Hypothalamus (tissue), 51 donors: ENCODE measurements at regions not wholly inside any gene's neighbourhood (a gene's known extent, or its start where the extent isn't known, plus 50 kb on each side); places are given as distances from the start of the nearest gene placed in this dataset.
A peak's percentile ranks its signal among the peaks of the same experiment; 100 is the strongest.
"Not testable (repeated sequence)": the region's sequence is repeated elsewhere in the genome, so short reads cannot be mapped to it uniquely, and the experiment has no call there.

ENCODE experiments used
- DNase-seq, 51 donors: peaks; one replicate each; lab custom pipeline; 2025; lab: John Stamatoyannopoulos, UW

GRCh38 chrX:80929251-80929650 is 119.6 kb upstream of the BRWD3 start:
- DNase-seq: no peak

GRCh38 chrX:80917919-80918318 is 108.2 kb upstream of the BRWD3 start:
- DNase-seq: no peak

- DNase-seq: not testable (repeated sequence)
These were observed 102.7 kb upstream of the BRWD3 start for GRCh38 chrX:80912351-80912750.

GRCh38 chrX:80879916-80880315 is 70.2 kb upstream of the BRWD3 start:
- peak in 1 of 51 donors; percentile 0 for DNase-seq

- peak in 16 of 51 donors; percentile 0 to 12 (median 0) for DNase-seq
These were observed 69.5 kb upstream of the BRWD3 start for GRCh38 chrX:80879143-80879542.

GRCh38 chrX:80876877-80877276 is 67.2 kb upstream of the BRWD3 start:
- DNase-seq: peak in 1 of 51 donors; percentile 0
